Peyer's patch (tissue), 4 donors: ENCODE measurements at regions not wholly inside any gene's neighbourhood (a gene's known extent, or its start where the extent isn't known, plus 50 kb on each side); places are given as distances from the start of the nearest gene placed in this dataset.

Experiments used
- DNase-seq, 3 donors: peaks; one replicate each; pipeline ENCODE4 v3.0.0-alpha.2; 2017 to 2019
- H3K27ac ChIP-seq, 4 donors: fragments of 200-600 bp; sonication (generic); one replicate each; pipeline ENCODE4 v1.5.1; 2016 to 2019
- H3K27me3 ChIP-seq, 2 donors: fragments of 200-600 bp; sonication (generic); one replicate each; pipeline ENCODE4 v1.5.1; 2019
- H3K36me3 ChIP-seq, 3 donors: fragments of 200-600 bp; sonication (generic); one replicate each; pipeline ENCODE4 v1.5.1; 2016 to 2019
- H3K4me1 ChIP-seq, 4 donors: fragments of 200-600 bp; sonication (generic); one replicate each; pipeline ENCODE4 v1.5.1; 2016 to 2019
- H3K4me3 ChIP-seq, 4 donors: fragments of 200-600 bp; sonication (generic); 1 replicate in 3 of 4; 2 replicates in 1 of 4; pipeline ENCODE4 v1.5.1; 2016 to 2019; ENCODE audit warnings: mild to moderate bottlenecking in 1 of 4
- H3K9me3 ChIP-seq, 4 donors: fragments of 200-600 bp; sonication (generic); one replicate each; pipeline ENCODE4 v1.5.1; 2016 to 2019; ENCODE audit warnings: mild to moderate bottlenecking in 1 of 4
- CTCF ChIP-seq, 6 experiments: fragments of 450-650 bp in 4 of 6; fragments of 200-600 bp in 2 of 6; sonication (generic) in 1 of 6; IDR thresholded peaks; one replicate each; pipeline ENCODE4 v1.5.1; 2017 to 2019; ENCODE audit warnings: antibody characterized with exemption in 6 of 6, mild to moderate bottlenecking in 3 of 6, moderate library complexity in 1 of 6
- POLR2A ChIP-seq, 2 donors: fragments of 450-650 bp; IDR thresholded peaks; one replicate each; pipeline ENCODE4 v1.5.1; 2017; ENCODE audit warnings: antibody characterized with exemption in 2 of 2, mild to moderate bottlenecking in 2 of 2, moderate library complexity in 2 of 2

DNA sequence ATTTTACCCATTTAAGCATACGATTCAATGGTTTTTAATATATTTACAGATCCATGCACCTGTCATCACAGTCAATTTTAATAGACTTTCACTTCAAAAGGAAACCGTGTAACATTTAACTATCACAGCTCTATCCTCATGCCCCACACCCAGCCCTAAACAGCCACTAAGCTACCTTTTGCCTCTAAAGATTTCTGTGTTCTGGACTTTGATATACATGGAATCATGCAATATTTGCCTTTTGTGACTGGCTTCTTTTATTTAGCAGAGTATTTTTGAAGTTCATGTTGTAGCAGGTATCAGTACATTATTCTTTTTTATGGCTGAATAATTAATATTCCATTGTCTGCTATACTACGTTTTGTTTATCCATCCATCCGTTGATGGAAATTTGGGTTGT is 50.3 kb upstream of the STX16 start:
- TF ChIP-seq CTCF (IDR thresholded peaks at IDR 0.05) (no peak), POLR2A (IDR thresholded peaks at IDR 0.05) (no peak)
- Histone ChIP-seq H3K9me3 (no peaks in the 10 kb centered on the region), H3K27me3 (no peaks in the 10 kb centered on the region), H3K4me3 (no peak overlapping the region), H3K4me1 (no peaks in the 10 kb centered on the region), H3K27ac (no peak overlapping the region), H3K36me3 (no peaks in the 10 kb centered on the region)
- DNase-seq = no peak

DNA sequence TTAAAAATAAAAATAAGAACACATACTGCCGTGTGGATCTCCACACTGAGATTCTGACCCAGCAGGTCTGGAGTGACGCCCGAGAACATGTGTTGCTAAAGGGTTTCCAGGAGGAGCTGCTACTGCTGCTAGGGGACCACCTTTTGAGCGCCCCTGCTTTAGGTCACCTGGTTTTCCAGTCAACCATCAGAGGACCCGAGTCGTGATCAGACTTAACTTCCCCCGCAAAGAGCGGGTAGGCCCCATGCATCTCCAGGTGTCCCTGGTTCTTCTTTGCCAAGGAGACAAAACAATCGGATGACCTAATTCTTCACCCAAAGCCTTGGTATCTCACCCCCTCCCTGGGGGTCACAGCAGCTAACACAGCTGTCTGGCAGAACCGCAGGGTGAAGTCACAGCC is 51.1 kb upstream of the STX16 start:
- Histone ChIP-seq H3K4me1 (no peaks in the 10 kb centered on the region), H3K27ac (no peak overlapping the region)

GRCh38 chr20:58598211-58599015 is 52.7 kb upstream of the STX16 start:
- H3K27me3 ChIP-seq = no peaks in the 10 kb centered on the region
- H3K36me3 ChIP-seq = no peaks in the 10 kb centered on the region
- H3K4me1 ChIP-seq = no peaks in the 10 kb centered on the region
- no peak overlapping the region for H3K4me3 ChIP-seq
- no peak for DNase-seq
- no peaks in the 10 kb centered on the region for H3K9me3 ChIP-seq
- peak overlapping the region in 2 of 4 donors; percentile 25 to 72 for H3K27ac ChIP-seq
- no peak for TF ChIP-seq CTCF (IDR thresholded peaks at IDR 0.05)
- TF ChIP-seq POLR2A (IDR thresholded peaks at IDR 0.05) = no peak

More for the DNA sequence above, 51.1 kb upstream of the STX16 start:
- no peaks in the 10 kb centered on the region for H3K27me3 ChIP-seq
- TF ChIP-seq CTCF (IDR thresholded peaks at IDR 0.05) (no peak), POLR2A (IDR thresholded peaks at IDR 0.05) (no peak)
- no peak overlapping the region for H3K4me3 ChIP-seq
- no peak for DNase-seq
- no peaks in the 10 kb centered on the region for H3K9me3 ChIP-seq
- no peaks in the 10 kb centered on the region for H3K36me3 ChIP-seq

GRCh38 chr20:58597249-58597891 is 53.7 kb upstream of the STX16 start:
- peak in 1 of 3 donors; percentile 40 for DNase-seq
- Histone ChIP-seq H3K27ac (peak overlapping the region in 3 of 4 donors; percentile 25 to 72 (median 31)), H3K36me3 (no peaks in the 10 kb centered on the region), H3K4me1 (no peaks in the 10 kb centered on the region), H3K9me3 (no peaks in the 10 kb centered on the region), H3K27me3 (no peaks in the 10 kb centered on the region), H3K4me3 (no peak overlapping the region)
- TF ChIP-seq POLR2A (IDR thresholded peaks at IDR 0.05) (no peak), CTCF (IDR thresholded peaks at IDR 0.05) (no peak)

GRCh38 chr20:58596750-58597248 is 54.3 kb upstream of the STX16 start:
- Histone ChIP-seq H3K9me3 (no peaks in the 10 kb centered on the region), H3K27ac (peak overlapping the region in 3 of 4 donors; percentile 25 to 72 (median 31)), H3K36me3 (no peaks in the 10 kb centered on the region), H3K4me1 (no peaks in the 10 kb centered on the region), H3K27me3 (no peaks in the 10 kb centered on the region), H3K4me3 (no peak overlapping the region)
- TF ChIP-seq POLR2A (IDR thresholded peaks at IDR 0.05) (no peak), CTCF (IDR thresholded peaks at IDR 0.05) (no peak)
- DNase-seq = no peak
